ENCODE measurements at regions not wholly inside any gene's neighbourhood (a gene's known extent, or its start where the extent isn't known, plus 50 kb on each side); places are given as distances from the start of the nearest gene placed in this dataset.

GRCh38 chr6:167396659-167397490, 72.0 kb downstream of the TTLL2 start:
- Mint-ChIP-seq H3K27ac (ENCODE audit: unreplicated experiment) (no peak overlapping the region), H3K4me1 (no peaks in the 10 kb centered on the region), H3K36me3 (ENCODE audit: low read depth) (peaks cover 3% of the 10 kb centered on the region), H3K4me3 (no peak overlapping the region), H3K9me3 (no peaks in the 10 kb centered on the region), H3K27me3 (ENCODE audit: low read depth) (peaks cover 13% of the 10 kb centered on the region)
- DNase-seq (ENCODE audit: low read depth, low spot score) = no peak
- TF ChIP-seq, protein P1, sequence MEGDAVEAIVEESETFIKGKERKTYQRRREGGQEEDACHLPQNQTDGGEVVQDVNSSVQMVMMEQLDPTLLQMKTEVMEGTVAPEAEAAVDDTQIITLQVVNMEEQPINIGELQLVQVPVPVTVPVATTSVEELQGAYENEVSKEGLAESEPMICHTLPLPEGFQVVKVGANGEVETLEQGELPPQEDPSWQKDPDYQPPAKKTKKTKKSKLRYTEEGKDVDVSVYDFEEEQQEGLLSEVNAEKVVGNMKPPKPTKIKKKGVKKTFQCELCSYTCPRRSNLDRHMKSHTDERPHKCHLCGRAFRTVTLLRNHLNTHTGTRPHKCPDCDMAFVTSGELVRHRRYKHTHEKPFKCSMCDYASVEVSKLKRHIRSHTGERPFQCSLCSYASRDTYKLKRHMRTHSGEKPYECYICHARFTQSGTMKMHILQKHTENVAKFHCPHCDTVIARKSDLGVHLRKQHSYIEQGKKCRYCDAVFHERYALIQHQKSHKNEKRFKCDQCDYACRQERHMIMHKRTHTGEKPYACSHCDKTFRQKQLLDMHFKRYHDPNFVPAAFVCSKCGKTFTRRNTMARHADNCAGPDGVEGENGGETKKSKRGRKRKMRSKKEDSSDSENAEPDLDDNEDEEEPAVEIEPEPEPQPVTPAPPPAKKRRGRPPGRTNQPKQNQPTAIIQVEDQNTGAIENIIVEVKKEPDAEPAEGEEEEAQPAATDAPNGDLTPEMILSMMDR (conservative IDR thresholded peaks at IDR 0.05) = no peak

- Mint-ChIP-seq H3K36me3 (ENCODE audit: low read depth) (no peaks in the 10 kb centered on the region), H3K4me1 (no peaks in the 10 kb centered on the region), H3K27me3 (ENCODE audit: low read depth) (peaks cover 10% of the 10 kb centered on the region), H3K9me3 (no peaks in the 10 kb centered on the region), H3K4me3 (no peak overlapping the region), H3K27ac (ENCODE audit: unreplicated experiment) (no peak overlapping the region)
- DNase-seq (ENCODE audit: low read depth, low spot score) = no peak
- TF ChIP-seq, protein P1 (conservative IDR thresholded peaks at IDR 0.05) = no peak
Observed at GRCh38 chr6:167397712-167398111, 72.8 kb downstream of the TTLL2 start.

DNA sequence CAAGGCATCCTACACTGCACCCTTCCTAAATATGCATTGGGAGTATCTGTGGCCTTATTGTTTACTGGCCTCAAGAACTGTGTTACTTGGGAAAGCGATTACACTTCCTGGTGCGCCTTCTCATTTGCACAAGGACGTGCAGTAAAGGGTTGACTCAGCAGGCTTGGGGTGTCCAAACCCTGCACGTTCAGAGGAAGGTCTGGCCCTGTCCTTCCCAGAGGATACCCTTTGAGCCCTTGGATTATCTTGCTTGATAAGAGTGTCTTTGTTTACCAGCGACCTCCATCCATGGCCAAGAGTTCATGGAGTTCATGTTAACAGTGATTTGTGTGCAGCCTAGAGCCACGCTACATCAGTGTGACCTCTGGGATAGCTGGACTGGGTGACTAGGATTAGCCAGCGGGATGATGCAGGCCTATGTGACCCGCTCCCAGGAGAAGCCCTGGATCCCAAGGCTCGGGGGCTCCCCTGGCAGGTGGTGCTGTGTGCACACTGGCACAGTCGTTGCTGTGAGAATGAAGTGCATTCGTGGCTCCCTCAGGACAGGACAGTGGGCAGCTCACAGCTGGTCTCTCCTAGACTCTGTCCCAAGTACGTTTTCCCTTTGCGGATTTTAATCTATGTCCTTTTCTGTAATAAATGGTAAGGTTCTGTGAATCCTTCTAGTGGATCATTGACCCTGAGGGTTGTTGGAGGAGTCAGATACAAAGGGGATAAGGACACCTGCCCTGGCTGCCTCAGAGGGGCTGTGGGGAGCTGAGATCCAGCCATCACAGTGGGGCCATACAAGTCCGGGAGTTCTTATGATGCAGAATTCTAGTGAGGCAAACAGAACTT, 73.5 kb downstream of the TTLL2 start:
- no peaks in the 10 kb centered on the region for H3K4me1 Mint-ChIP-seq
- TF ChIP-seq, protein P1 (conservative IDR thresholded peaks at IDR 0.05) = no peak
- H3K36me3 Mint-ChIP-seq (ENCODE audit: low read depth) = no peaks in the 10 kb centered on the region
- no peaks in the 10 kb centered on the region for H3K9me3 Mint-ChIP-seq
- H3K4me3 Mint-ChIP-seq = no peak overlapping the region
- peak overlapping the region; percentile 29 for H3K27ac Mint-ChIP-seq (ENCODE audit: unreplicated experiment)
- DNase-seq (ENCODE audit: low read depth, low spot score) = no peak
- H3K27me3 Mint-ChIP-seq (ENCODE audit: low read depth) = peaks cover 8% of the 10 kb centered on the region

DNA sequence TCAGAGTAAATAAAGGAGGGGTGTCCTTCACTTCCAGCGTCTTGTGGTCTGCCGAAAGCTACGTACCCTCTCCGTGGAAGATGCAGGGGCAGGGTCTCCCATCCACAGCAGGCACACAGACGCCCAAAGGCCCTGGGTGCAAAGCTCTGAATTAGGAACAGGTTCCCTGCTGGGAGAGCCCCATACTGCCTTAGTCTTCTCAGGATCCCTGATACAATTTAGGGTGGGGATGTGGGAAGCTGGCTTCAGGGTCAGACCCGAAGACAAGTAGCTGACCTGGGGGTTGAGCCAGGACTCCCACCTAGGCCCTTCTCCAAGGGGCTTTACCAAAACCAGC, 74.1 kb downstream of the TTLL2 start:
- H3K36me3 Mint-ChIP-seq (ENCODE audit: low read depth) = no peaks in the 10 kb centered on the region
- no peak for DNase-seq (ENCODE audit: low read depth, low spot score)
- TF ChIP-seq, protein P1 (conservative IDR thresholded peaks at IDR 0.05) = no peak
- no peaks in the 10 kb centered on the region for H3K4me1 Mint-ChIP-seq
- H3K9me3 Mint-ChIP-seq = no peaks in the 10 kb centered on the region
- H3K27me3 Mint-ChIP-seq (ENCODE audit: low read depth) = peaks cover 5% of the 10 kb centered on the region
- no peak overlapping the region for H3K4me3 Mint-ChIP-seq
- H3K27ac Mint-ChIP-seq (ENCODE audit: unreplicated experiment) = no peak overlapping the region

DNA sequence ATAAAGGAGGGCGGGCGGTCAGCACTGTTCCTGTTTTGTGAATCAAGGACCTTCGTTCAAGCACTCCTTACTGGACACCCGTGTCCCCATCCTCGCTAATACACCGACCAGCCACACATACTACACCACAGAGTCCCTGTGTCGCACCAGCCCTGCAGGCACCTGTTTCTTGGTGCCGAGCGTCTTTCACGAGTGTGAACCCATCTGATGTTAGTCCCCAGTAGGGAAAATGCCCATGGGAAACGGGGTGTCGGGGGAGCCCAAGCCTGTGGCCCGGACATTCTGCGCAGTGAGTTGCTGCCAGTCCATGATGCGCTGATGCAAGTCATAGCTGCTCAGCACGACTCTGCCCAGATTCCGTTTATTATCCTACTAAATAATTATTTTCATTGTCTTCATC, 74.7 kb downstream of the TTLL2 start:
- peaks cover 5% of the 10 kb centered on the region for H3K27me3 Mint-ChIP-seq (ENCODE audit: low read depth)
- TF ChIP-seq, protein P1 (conservative IDR thresholded peaks at IDR 0.05) = no peak
- no peak overlapping the region for H3K27ac Mint-ChIP-seq (ENCODE audit: unreplicated experiment)
- no peaks in the 10 kb centered on the region for H3K4me1 Mint-ChIP-seq
- no peak overlapping the region for H3K4me3 Mint-ChIP-seq
- DNase-seq (ENCODE audit: low read depth, low spot score) = no peak
- H3K36me3 Mint-ChIP-seq (ENCODE audit: low read depth) = no peaks in the 10 kb centered on the region
- no peaks in the 10 kb centered on the region for H3K9me3 Mint-ChIP-seq

All from neural crest cell (in vitro differentiated cells).